GM23338 (cell line): ENCODE measurements at regions not wholly inside any gene's neighbourhood (a gene's known extent, or its start where the extent isn't known, plus 50 kb on each side); places are given as distances from the start of the nearest gene placed in this dataset.
"Not testable (repeated sequence)": the region's sequence is repeated elsewhere in the genome, so short reads cannot be mapped to it uniquely, and the experiment has no call there.

Source experiments
- ATAC-seq: fragments of 200-7000 bp; cut with Tn5 transposase; 3 replicates; pipeline ENCODE4 v1.9.1; 2020
- DNase-seq: peaks from one replicate; pipeline ENCODE4 v3.0.0-alpha.2; 2015; ENCODE audit warnings: low spot score
- H2AFZ ChIP-seq: fragments of 200-600 bp; sonication (generic); 2 replicates; pipeline ENCODE4 v1.8.0; 2016; ENCODE audit warnings: antibody characterized with exemption, mild to moderate bottlenecking, moderate library complexity
- H3F3A ChIP-seq: fragments of 200-600 bp; sonication (generic); replicated peaks from 2 replicates; pipeline ENCODE4 v1.8.0; 2017; ENCODE audit warnings: antibody characterized with exemption, mixed run types, low read depth
- H3K27ac ChIP-seq: fragments of 200-600 bp; sonication (generic); 2 replicates; pipeline ENCODE4 v1.6.1; 2016; ENCODE audit warnings: low read depth
- H3K27me3 ChIP-seq: fragments of 200-600 bp; sonication (generic); 2 replicates; pipeline ENCODE4 v1.8.0; 2016; ENCODE audit warnings: mild to moderate bottlenecking, mixed run types, moderate library complexity; ENCODE audit not compliant: insufficient read depth
- H3K36me3 ChIP-seq: fragments of 200-600 bp; sonication (generic); 2 replicates; pipeline ENCODE4 v1.8.0; 2016; ENCODE audit warnings: mild to moderate bottlenecking; ENCODE audit not compliant: insufficient read depth
- H3K4me1 ChIP-seq: fragments of 200-600 bp; sonication (generic); 2 replicates; pipeline ENCODE4 v1.8.0; 2016; ENCODE audit warnings: mild to moderate bottlenecking, moderate library complexity; ENCODE audit not compliant: insufficient read depth
- H3K4me2 ChIP-seq: fragments of 200-600 bp; sonication (generic); 2 replicates; pipeline ENCODE4 v1.7.1; 2017; ENCODE audit warnings: mixed run types
- H3K4me3 ChIP-seq: fragments of 200-600 bp; sonication (generic); 2 replicates; pipeline ENCODE4 v1.6.1; 2016; ENCODE audit warnings: mixed run types
- H3K79me2 ChIP-seq: fragments of 200-600 bp; sonication (generic); replicated peaks from 2 replicates; pipeline ENCODE4 v1.8.0; 2017; ENCODE audit warnings: mild to moderate bottlenecking; ENCODE audit not compliant: insufficient read depth
- H3K9me2 ChIP-seq: fragments of 200-600 bp; sonication (generic); 2 replicates; pipeline ENCODE4 v1.8.0; 2017; ENCODE audit not compliant: insufficient read depth
- H4K20me1 ChIP-seq: fragments of 200-600 bp; sonication (generic); replicated peaks from 2 replicates; pipeline ENCODE4 v1.8.0; 2017; ENCODE audit warnings: mild to moderate bottlenecking; ENCODE audit not compliant: insufficient read depth
- H3K27ac Mint-ChIP-seq: 2 replicates; pipeline ENCODE4 v1.8.0; 2020; ENCODE audit warnings: inconsistent platforms, mild to moderate bottlenecking, moderate library complexity, mixed read lengths
- H3K27me3 Mint-ChIP-seq: 3 replicates; pipeline ENCODE4 v1.8.0; 2022; ENCODE audit warnings: low read depth, mild to moderate bottlenecking, moderate library complexity, mixed read lengths, inconsistent platforms; ENCODE audit not compliant: insufficient read depth, poor library complexity
- H3K36me3 Mint-ChIP-seq: 3 replicates; pipeline ENCODE4 v1.8.0; 2021; ENCODE audit warnings: low read depth, mild to moderate bottlenecking, inconsistent platforms, moderate library complexity, mixed read lengths
- H3K4me1 Mint-ChIP-seq: 3 replicates; pipeline ENCODE4 v1.8.0; 2020; ENCODE audit warnings: mild to moderate bottlenecking, inconsistent platforms, mixed read lengths
- H3K4me3 Mint-ChIP-seq: 3 replicates; pipeline ENCODE4 v1.8.0; 2021; ENCODE audit warnings: moderate library complexity, mild to moderate bottlenecking, inconsistent platforms, mixed read lengths
- H3K9me3 Mint-ChIP-seq: 3 replicates; pipeline ENCODE4 v1.8.0; 2020; ENCODE audit warnings: moderate library complexity, mild to moderate bottlenecking, inconsistent platforms, mixed read lengths
- NANOG ChIP-seq: IDR thresholded peaks from 2 replicates; pipeline ENCODE4 v1.6.1; 2016; ENCODE audit warnings: antibody characterized with exemption, borderline replicate concordance
- POLR2AphosphoS5 ChIP-seq: IDR thresholded peaks from 2 replicates; pipeline ENCODE4 v1.6.1; 2016; ENCODE audit warnings: antibody characterized with exemption, low read depth
- TF ChIP-seq, protein P1 (sequence below), 2 experiments: fragments of 200-600 bp in 1 of 2; sonication (generic) in 1 of 2; conservative IDR thresholded peaks; 2 replicates each; pipeline versions ENCODE4 v1.5.1 to v1.6.1; 2016 to 2017; ENCODE audit warnings: antibody characterized with exemption in 2 of 2, low read depth in 2 of 2, mild to moderate bottlenecking in 2 of 2, moderate library complexity in 1 of 2
- TF ChIP-seq, protein P2 (sequence below): IDR thresholded peaks from one replicate; pipeline ENCODE4 v1.6.1; 2018; ENCODE audit warnings: antibody characterized with exemption; ENCODE audit not compliant: unreplicated experiment

GRCh38 chr5:83800201-83800600 is 79.5 kb upstream of the HAPLN1 start:
- no peaks in the 10 kb centered on the region for H3K79me2 ChIP-seq
- H3K9me2 ChIP-seq: no peaks in the 10 kb centered on the region
- H3K27ac ChIP-seq: no peak overlapping the region
- Mint-ChIP-seq H3K36me3 (peaks cover 9% of the 10 kb centered on the region; the same call in 2 of the 3 replicates), H3K9me3 (peaks cover 9% of the 10 kb centered on the region; the same call in 2 of the 3 replicates), H3K27ac (no peak overlapping the region), H3K27me3 (no peaks in the 10 kb centered on the region), H3K4me1 (peaks cover 12% of the 10 kb centered on the region), H3K4me3 (no peak overlapping the region)
- H3F3A ChIP-seq: no peaks in the 10 kb centered on the region
- no peak overlapping the region for H3K4me2 ChIP-seq
- H3K4me3 ChIP-seq: no peak overlapping the region
- no peaks in the 10 kb centered on the region for H4K20me1 ChIP-seq
- H2AFZ ChIP-seq: no peak overlapping the region
- TF ChIP-seq NANOG: no peak
- no peaks in the 10 kb centered on the region for H3K36me3 ChIP-seq
- H3K4me1 ChIP-seq: no peaks in the 10 kb centered on the region; the same call in 1 of the 2 replicates
- no peaks in the 10 kb centered on the region for H3K27me3 ChIP-seq
- ATAC-seq: no peak
- no peak for DNase-seq

GRCh38 chr5:83799020-83799419 is 78.4 kb upstream of the HAPLN1 start:
- H3K9me2 ChIP-seq, H3K9me3 Mint-ChIP-seq, ATAC-seq, H3K27me3 Mint-ChIP-seq, DNase-seq, H3K36me3 Mint-ChIP-seq, H3K27ac ChIP-seq, H4K20me1 ChIP-seq, H3K4me1 ChIP-seq, H3F3A ChIP-seq, H3K27me3 ChIP-seq, H3K79me2 ChIP-seq, H3K36me3 ChIP-seq, H2AFZ ChIP-seq: not testable (repeated sequence)
- H3K4me3 Mint-ChIP-seq: peak overlapping the region; percentile 37; the same call in 1 of the 3 replicates
- peak overlapping the region; percentile 37; the same call in 1 of the 2 replicates for H3K4me3 ChIP-seq
- peak overlapping the region; percentile 72 for H3K4me2 ChIP-seq
- H3K27ac Mint-ChIP-seq: peak overlapping the region; percentile 89; the same call in 1 of the 2 replicates
- H3K4me1 Mint-ChIP-seq: peaks cover 12% of the 10 kb centered on the region

- no peaks in the 10 kb centered on the region for H4K20me1 ChIP-seq
- no peaks in the 10 kb centered on the region for H3K36me3 ChIP-seq
- H3K27ac ChIP-seq: no peak overlapping the region
- DNase-seq (no peak), ATAC-seq (no peak)
- no peaks in the 10 kb centered on the region for H3K27me3 ChIP-seq
- H3K4me1 ChIP-seq: no peaks in the 10 kb centered on the region
- Mint-ChIP-seq H3K4me3 (no peak overlapping the region), H3K27me3 (no peaks in the 10 kb centered on the region), H3K4me1 (no peaks in the 10 kb centered on the region), H3K27ac (no peak overlapping the region), H3K36me3 (no peaks in the 10 kb centered on the region), H3K9me3 (no peaks in the 10 kb centered on the region)
- H3K4me3 ChIP-seq: no peak overlapping the region
- no peak overlapping the region for H3K4me2 ChIP-seq
- H2AFZ ChIP-seq: no peak overlapping the region
- H3K79me2 ChIP-seq: no peaks in the 10 kb centered on the region
- H3F3A ChIP-seq: no peaks in the 10 kb centered on the region
- no peak for TF ChIP-seq POLR2AphosphoS5
- TF ChIP-seq, protein P1, sequence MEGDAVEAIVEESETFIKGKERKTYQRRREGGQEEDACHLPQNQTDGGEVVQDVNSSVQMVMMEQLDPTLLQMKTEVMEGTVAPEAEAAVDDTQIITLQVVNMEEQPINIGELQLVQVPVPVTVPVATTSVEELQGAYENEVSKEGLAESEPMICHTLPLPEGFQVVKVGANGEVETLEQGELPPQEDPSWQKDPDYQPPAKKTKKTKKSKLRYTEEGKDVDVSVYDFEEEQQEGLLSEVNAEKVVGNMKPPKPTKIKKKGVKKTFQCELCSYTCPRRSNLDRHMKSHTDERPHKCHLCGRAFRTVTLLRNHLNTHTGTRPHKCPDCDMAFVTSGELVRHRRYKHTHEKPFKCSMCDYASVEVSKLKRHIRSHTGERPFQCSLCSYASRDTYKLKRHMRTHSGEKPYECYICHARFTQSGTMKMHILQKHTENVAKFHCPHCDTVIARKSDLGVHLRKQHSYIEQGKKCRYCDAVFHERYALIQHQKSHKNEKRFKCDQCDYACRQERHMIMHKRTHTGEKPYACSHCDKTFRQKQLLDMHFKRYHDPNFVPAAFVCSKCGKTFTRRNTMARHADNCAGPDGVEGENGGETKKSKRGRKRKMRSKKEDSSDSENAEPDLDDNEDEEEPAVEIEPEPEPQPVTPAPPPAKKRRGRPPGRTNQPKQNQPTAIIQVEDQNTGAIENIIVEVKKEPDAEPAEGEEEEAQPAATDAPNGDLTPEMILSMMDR (conservative IDR thresholded peaks at IDR 0.05; ENCODE audit: low read depth in 2 of 2): no peak
- TF ChIP-seq, protein P2, sequence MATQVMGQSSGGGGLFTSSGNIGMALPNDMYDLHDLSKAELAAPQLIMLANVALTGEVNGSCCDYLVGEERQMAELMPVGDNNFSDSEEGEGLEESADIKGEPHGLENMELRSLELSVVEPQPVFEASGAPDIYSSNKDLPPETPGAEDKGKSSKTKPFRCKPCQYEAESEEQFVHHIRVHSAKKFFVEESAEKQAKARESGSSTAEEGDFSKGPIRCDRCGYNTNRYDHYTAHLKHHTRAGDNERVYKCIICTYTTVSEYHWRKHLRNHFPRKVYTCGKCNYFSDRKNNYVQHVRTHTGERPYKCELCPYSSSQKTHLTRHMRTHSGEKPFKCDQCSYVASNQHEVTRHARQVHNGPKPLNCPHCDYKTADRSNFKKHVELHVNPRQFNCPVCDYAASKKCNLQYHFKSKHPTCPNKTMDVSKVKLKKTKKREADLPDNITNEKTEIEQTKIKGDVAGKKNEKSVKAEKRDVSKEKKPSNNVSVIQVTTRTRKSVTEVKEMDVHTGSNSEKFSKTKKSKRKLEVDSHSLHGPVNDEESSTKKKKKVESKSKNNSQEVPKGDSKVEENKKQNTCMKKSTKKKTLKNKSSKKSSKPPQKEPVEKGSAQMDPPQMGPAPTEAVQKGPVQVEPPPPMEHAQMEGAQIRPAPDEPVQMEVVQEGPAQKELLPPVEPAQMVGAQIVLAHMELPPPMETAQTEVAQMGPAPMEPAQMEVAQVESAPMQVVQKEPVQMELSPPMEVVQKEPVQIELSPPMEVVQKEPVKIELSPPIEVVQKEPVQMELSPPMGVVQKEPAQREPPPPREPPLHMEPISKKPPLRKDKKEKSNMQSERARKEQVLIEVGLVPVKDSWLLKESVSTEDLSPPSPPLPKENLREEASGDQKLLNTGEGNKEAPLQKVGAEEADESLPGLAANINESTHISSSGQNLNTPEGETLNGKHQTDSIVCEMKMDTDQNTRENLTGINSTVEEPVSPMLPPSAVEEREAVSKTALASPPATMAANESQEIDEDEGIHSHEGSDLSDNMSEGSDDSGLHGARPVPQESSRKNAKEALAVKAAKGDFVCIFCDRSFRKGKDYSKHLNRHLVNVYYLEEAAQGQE: no peak
- H3K9me2 ChIP-seq: no peaks in the 10 kb centered on the region
Measured at GRCh38 chr5:83789371-83789770, 68.7 kb upstream of the HAPLN1 start.
